ENCODE measurements at regions not wholly inside any gene's neighbourhood (a gene's known extent, or its start where the extent isn't known, plus 50 kb on each side); places are given as distances from the start of the nearest gene placed in this dataset.

DNA sequence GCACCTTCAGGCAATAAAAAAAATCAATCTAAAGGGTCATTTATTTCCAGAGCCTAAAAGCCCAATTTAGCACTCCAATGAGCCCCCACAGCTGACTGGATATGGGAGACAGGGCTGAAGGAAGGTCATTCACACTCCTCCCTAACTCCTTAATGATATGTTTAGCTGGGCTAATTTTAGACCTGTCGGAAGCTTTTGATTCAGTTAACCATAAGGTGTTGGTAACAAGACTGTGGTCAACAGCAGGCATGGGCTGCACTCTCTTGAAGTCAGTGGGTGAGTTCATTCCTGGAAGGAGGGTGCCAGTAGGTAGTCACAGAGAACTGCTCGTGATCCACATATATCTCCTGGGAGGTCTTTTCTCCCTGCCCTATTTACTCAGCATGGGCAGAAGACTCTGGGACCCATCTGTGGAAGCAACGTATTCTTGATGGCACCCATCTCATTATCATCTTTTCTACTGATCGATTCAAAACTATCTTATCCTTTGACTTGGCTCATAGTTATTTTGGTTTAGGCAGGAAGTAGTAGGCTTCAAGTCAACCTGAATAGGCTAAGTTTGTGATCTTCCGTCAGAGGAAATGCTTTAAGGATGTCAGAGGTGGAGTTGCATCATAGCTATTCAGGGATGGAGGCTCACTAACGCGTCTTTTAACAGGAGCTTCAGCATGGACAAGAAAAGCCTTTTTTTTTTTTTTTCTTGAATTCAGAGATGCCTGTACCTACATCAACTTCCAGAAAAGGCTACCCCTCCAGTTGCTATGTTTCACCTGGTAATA is 367.7 kb upstream of the SLC30A5 start:
- no peaks in the 10 kb centered on the region for H3K9me3 ChIP-seq (ENCODE audit: control insufficient read depth in 3 of 3, low read length in 3 of 3)
- H3K36me3 ChIP-seq (ENCODE audit: control insufficient read depth in 3 of 3, insufficient read depth in 3 of 3, low read length in 3 of 3) = no peaks in the 10 kb centered on the region
- peak overlapping the region in 1 of 3 donors; percentile 20 for H3K9ac ChIP-seq (ENCODE audit: low read depth in 1 of 3, low read length in 3 of 3)
- H3K4me3 ChIP-seq (ENCODE audit: low read length in 3 of 3) = no peak overlapping the region
- H3K4me1 ChIP-seq (ENCODE audit: control insufficient read depth in 3 of 3, insufficient read depth in 3 of 3, low read length in 3 of 3) = peaks cover 19 to 27% (median 23%) of the 10 kb centered on the region in 3 donors
- H3K27me3 ChIP-seq (ENCODE audit: control insufficient read depth in 3 of 3, insufficient read depth in 3 of 3, low read length in 3 of 3) = no peaks in the 10 kb centered on the region
- H3K27ac ChIP-seq (ENCODE audit: low read depth, low read length) = peak overlapping the region; percentile 79

DNA sequence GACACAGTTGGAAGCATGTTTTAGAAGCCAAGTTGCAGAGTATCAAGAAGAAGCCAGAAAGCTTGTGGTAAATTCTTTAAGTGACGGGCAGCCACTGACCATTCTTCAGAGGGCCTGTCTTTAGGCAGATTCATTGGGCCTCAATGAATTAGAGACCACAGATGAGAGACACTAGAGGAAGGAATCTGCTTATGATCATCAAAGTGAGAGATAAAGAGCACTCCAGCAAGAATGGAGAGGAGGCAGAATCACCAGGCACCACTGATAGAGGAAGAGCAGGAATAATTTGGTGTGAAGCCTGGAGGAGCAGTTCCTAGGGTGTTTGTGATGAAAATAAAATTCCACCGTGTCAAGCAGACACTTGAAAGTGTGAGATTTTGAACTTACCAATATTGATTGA is 365.9 kb upstream of the SLC30A5 start:
- Histone ChIP-seq H3K27ac (ENCODE audit: low read depth, low read length) (no peak overlapping the region), H3K9me3 (ENCODE audit: control insufficient read depth in 3 of 3, low read length in 3 of 3) (no peaks in the 10 kb centered on the region), H3K9ac (ENCODE audit: low read depth in 1 of 3, low read length in 3 of 3) (no peak overlapping the region), H3K4me3 (ENCODE audit: low read length in 3 of 3) (no peak overlapping the region), H3K27me3 (ENCODE audit: control insufficient read depth in 3 of 3, insufficient read depth in 3 of 3, low read length in 3 of 3) (no peaks in the 10 kb centered on the region), H3K36me3 (ENCODE audit: control insufficient read depth in 3 of 3, insufficient read depth in 3 of 3, low read length in 3 of 3) (no peaks in the 10 kb centered on the region), H3K4me1 (ENCODE audit: control insufficient read depth in 3 of 3, insufficient read depth in 3 of 3, low read length in 3 of 3) (peaks cover 23 to 36% (median 24%) of the 10 kb centered on the region in 3 donors)

DNA sequence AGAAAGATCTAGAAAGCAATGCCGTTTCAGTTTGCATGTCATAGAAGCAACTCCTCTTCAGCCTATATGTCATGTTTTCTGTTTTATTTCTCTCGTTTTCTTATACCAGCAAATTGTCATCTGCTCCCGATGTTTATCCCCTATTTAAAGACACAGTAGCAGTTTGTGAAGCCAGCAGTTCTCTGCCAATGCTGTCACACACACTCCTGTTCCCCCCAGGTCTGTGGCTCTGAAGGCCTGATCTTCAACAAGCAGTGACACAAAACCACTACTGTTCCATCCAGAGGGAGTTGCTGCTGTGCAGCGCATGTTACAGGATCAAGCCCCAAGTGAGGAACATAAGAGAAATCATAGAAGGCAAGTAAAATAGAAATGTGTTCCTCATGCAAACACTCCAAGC is 364.1 kb upstream of the SLC30A5 start:
- peak overlapping the region in 1 of 3 donors; percentile 34 for H3K9ac ChIP-seq (ENCODE audit: low read depth in 1 of 3, low read length in 3 of 3)
- no peak overlapping the region for H3K27ac ChIP-seq (ENCODE audit: low read depth, low read length)
- peaks cover 23 to 36% (median 24%) of the 10 kb centered on the region in 3 donors for H3K4me1 ChIP-seq (ENCODE audit: control insufficient read depth in 3 of 3, insufficient read depth in 3 of 3, low read length in 3 of 3)
- H3K27me3 ChIP-seq (ENCODE audit: control insufficient read depth in 3 of 3, insufficient read depth in 3 of 3, low read length in 3 of 3) = no peaks in the 10 kb centered on the region
- H3K9me3 ChIP-seq (ENCODE audit: control insufficient read depth in 3 of 3, low read length in 3 of 3) = no peaks in the 10 kb centered on the region
- H3K4me3 ChIP-seq (ENCODE audit: low read length in 3 of 3) = no peak overlapping the region
- H3K36me3 ChIP-seq (ENCODE audit: control insufficient read depth in 3 of 3, insufficient read depth in 3 of 3, low read length in 3 of 3) = no peaks in the 10 kb centered on the region

DNA sequence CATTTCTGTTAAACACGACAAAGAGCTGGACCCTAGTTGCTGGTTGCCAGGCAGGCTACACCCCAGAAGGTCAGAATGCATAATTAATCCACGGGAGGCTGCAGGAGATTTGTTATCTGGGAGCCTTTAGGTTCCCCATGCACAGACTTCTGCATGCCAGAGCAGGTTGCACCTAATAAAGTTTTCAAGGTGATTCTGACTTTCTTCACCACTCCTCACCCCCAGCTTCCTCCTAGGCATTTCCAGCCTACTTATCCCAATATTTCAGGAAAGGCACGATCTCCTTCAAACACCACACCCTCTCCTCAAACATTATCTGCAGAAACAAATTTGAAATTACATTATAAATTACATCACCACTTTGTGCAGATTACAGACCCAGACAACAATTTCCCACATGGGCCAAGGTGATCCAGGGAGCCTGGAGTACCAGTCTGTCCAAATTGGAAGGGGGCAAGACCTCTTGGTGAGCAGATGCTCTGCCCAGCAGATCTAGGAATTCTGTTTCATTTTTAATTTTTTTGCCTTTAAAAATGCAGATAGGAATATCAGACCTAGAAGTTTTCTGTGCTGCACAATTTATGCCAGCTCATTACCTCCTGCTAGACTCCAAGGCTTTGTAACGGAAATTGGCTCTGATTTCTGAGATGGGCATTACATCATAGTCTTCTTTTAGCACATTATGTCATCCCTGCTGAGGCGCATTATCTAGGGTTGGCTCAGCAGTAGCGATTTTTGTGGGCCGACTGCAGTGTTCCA is 363.4 kb upstream of the SLC30A5 start:
- Histone ChIP-seq H3K4me1 (ENCODE audit: control insufficient read depth in 3 of 3, insufficient read depth in 3 of 3, low read length in 3 of 3) (peaks cover 23 to 35% (median 24%) of the 10 kb centered on the region in 3 donors), H3K4me3 (ENCODE audit: low read length in 3 of 3) (peak overlapping the region in 1 of 3 donors; percentile 25), H3K27ac (ENCODE audit: low read depth, low read length) (peak overlapping the region; percentile 54), H3K36me3 (ENCODE audit: control insufficient read depth in 3 of 3, insufficient read depth in 3 of 3, low read length in 3 of 3) (no peaks in the 10 kb centered on the region), H3K27me3 (ENCODE audit: control insufficient read depth in 3 of 3, insufficient read depth in 3 of 3, low read length in 3 of 3) (no peaks in the 10 kb centered on the region), H3K9me3 (ENCODE audit: control insufficient read depth in 3 of 3, low read length in 3 of 3) (no peaks in the 10 kb centered on the region), H3K9ac (ENCODE audit: low read depth in 1 of 3, low read length in 3 of 3) (peak overlapping the region; percentile 14 to 74 (median 64))

DNA sequence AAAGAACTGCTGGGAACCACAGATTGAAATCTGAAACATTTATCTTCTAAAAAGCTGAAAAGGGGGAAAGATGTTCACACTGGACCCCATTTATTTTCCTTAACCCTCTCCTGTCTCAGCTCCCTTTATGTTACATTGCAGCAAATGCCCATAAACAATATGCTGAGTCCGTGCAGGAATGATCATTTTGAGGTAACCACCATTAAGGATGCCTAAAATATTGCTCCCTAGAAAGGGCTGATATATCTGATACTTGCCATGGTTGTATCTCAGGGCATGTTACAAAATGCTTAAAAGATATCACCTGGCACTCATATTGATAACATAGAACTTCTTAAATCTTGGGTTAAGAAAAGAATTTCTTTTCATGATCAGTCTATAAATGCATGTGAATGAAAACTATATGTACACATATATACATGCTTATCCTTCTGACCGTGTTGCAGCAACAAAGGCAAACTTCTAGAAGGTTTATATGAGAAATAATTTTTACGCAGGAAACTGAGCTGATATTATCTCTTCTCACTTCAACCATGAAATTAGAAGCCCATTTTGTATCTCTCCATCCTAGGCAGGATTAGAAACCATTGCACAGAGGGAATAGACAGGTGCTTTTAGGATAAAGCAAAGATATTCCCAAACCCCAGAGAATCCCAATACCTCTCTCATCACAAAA is 362.7 kb upstream of the SLC30A5 start:
- no peaks in the 10 kb centered on the region for H3K9me3 ChIP-seq (ENCODE audit: control insufficient read depth in 3 of 3, low read length in 3 of 3)
- peak overlapping the region in 1 of 3 donors; percentile 25 for H3K4me3 ChIP-seq (ENCODE audit: low read length in 3 of 3)
- H3K27me3 ChIP-seq (ENCODE audit: control insufficient read depth in 3 of 3, insufficient read depth in 3 of 3, low read length in 3 of 3) = no peaks in the 10 kb centered on the region
- peak overlapping the region; percentile 54 for H3K27ac ChIP-seq (ENCODE audit: low read depth, low read length)
- H3K4me1 ChIP-seq (ENCODE audit: control insufficient read depth in 3 of 3, insufficient read depth in 3 of 3, low read length in 3 of 3) = peaks cover 19 to 29% (median 20%) of the 10 kb centered on the region in 3 donors
- H3K9ac ChIP-seq (ENCODE audit: low read depth in 1 of 3, low read length in 3 of 3) = peak overlapping the region; percentile 14 to 74 (median 64)
- H3K36me3 ChIP-seq (ENCODE audit: control insufficient read depth in 3 of 3, insufficient read depth in 3 of 3, low read length in 3 of 3) = no peaks in the 10 kb centered on the region

- peaks cover 16 to 24% (median 16%) of the 10 kb centered on the region in 3 donors for H3K4me1 ChIP-seq (ENCODE audit: control insufficient read depth in 3 of 3, insufficient read depth in 3 of 3, low read length in 3 of 3)
- H3K9ac ChIP-seq (ENCODE audit: low read depth in 1 of 3, low read length in 3 of 3) = no peak overlapping the region
- no peak overlapping the region for H3K27ac ChIP-seq (ENCODE audit: low read depth, low read length)
- H3K36me3 ChIP-seq (ENCODE audit: control insufficient read depth in 3 of 3, insufficient read depth in 3 of 3, low read length in 3 of 3) = no peaks in the 10 kb centered on the region
- H3K4me3 ChIP-seq (ENCODE audit: low read length in 3 of 3) = no peak overlapping the region
- no peaks in the 10 kb centered on the region for H3K9me3 ChIP-seq (ENCODE audit: control insufficient read depth in 3 of 3, low read length in 3 of 3)
- H3K27me3 ChIP-seq (ENCODE audit: control insufficient read depth in 3 of 3, insufficient read depth in 3 of 3, low read length in 3 of 3) = no peaks in the 10 kb centered on the region
Observed at GRCh38 chr5:68732251-68732650, 361.6 kb upstream of the SLC30A5 start.

DNA sequence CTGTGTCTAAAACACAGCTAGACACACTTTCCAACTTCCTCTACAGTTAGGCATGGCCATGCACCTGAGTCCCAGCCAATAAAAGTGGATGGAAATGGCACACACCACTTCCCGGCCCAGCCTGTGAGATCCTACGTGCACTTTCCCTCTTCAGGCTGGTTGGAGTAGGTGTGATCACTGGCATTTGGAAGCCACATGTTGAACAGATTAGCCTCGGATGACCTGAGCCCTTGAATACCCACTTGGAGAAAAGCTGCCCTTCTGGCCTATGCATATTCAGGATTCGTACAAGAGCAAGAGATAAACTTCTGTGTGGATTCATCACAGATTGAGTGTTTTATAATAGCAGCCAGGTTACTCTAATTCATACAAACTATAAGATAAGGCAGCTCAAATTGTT is 359.0 kb upstream of the SLC30A5 start:
- H3K4me1 ChIP-seq (ENCODE audit: control insufficient read depth in 3 of 3, insufficient read depth in 3 of 3, low read length in 3 of 3) = peaks cover 15 to 21% (median 16%) of the 10 kb centered on the region in 3 donors
- H3K9ac ChIP-seq (ENCODE audit: low read depth in 1 of 3, low read length in 3 of 3) = no peak overlapping the region
- no peak overlapping the region for H3K27ac ChIP-seq (ENCODE audit: low read depth, low read length)
- no peaks in the 10 kb centered on the region for H3K36me3 ChIP-seq (ENCODE audit: control insufficient read depth in 3 of 3, insufficient read depth in 3 of 3, low read length in 3 of 3)
- H3K27me3 ChIP-seq (ENCODE audit: control insufficient read depth in 3 of 3, insufficient read depth in 3 of 3, low read length in 3 of 3) = no peaks in the 10 kb centered on the region
- H3K4me3 ChIP-seq (ENCODE audit: low read length in 3 of 3) = no peak overlapping the region
- no peaks in the 10 kb centered on the region for H3K9me3 ChIP-seq (ENCODE audit: control insufficient read depth in 3 of 3, low read length in 3 of 3)

DNA sequence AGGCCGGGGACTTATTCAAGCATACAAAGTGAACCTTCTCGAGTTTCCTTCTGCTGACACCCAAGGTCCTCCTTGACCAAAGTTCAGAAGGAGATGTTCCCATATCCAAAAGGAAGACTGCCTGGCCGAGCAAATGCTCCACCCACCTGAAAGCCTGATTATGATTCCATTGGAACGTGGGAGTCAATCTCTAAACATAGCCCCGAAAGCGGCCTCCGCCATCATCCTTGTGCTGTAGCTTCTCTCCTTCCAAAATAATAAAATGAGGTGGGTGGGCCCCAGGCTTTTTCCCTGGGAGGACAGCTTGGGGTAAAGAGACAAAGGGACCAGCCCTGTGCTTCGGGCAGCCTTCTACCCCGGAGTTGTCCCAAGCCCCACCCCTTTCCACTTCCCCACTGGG is 355.6 kb upstream of the SLC30A5 start:
- H3K27me3 ChIP-seq (ENCODE audit: control insufficient read depth in 3 of 3, insufficient read depth in 3 of 3, low read length in 3 of 3) = no peaks in the 10 kb centered on the region
- H3K4me3 ChIP-seq (ENCODE audit: low read length in 3 of 3) = no peak overlapping the region
- H3K4me1 ChIP-seq (ENCODE audit: control insufficient read depth in 3 of 3, insufficient read depth in 3 of 3, low read length in 3 of 3) = peaks cover 2 to 6% (median 3%) of the 10 kb centered on the region in 3 donors
- no peaks in the 10 kb centered on the region for H3K36me3 ChIP-seq (ENCODE audit: control insufficient read depth in 3 of 3, insufficient read depth in 3 of 3, low read length in 3 of 3)
- H3K9me3 ChIP-seq (ENCODE audit: control insufficient read depth in 3 of 3, low read length in 3 of 3) = no peaks in the 10 kb centered on the region
- H3K27ac ChIP-seq (ENCODE audit: low read depth, low read length) = no peak overlapping the region
- H3K9ac ChIP-seq (ENCODE audit: low read depth in 1 of 3, low read length in 3 of 3) = no peak overlapping the region

DNA sequence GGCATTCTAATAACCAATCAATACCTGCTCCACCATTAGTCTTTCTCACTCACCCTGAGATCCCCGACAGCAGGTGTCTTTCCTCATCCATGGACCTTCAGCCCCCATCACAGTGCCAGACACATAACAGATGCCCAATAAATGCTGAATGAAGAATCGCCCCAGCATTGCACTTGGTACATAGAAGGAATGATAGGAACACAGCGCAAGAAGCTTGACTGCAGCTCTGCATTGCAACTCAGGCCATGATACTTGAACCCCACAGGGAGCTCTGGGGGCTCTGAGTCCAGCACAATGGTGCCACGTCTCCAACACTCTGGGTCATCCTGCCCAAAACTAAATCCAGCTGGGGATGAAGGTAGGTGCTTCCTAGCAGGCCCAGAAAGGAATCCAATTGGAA is 355.0 kb upstream of the SLC30A5 start:
- H3K36me3 ChIP-seq (ENCODE audit: control insufficient read depth in 3 of 3, insufficient read depth in 3 of 3, low read length in 3 of 3) = no peaks in the 10 kb centered on the region
- peaks cover 2 to 6% (median 3%) of the 10 kb centered on the region in 3 donors for H3K4me1 ChIP-seq (ENCODE audit: control insufficient read depth in 3 of 3, insufficient read depth in 3 of 3, low read length in 3 of 3)
- H3K9me3 ChIP-seq (ENCODE audit: control insufficient read depth in 3 of 3, low read length in 3 of 3) = no peaks in the 10 kb centered on the region
- H3K4me3 ChIP-seq (ENCODE audit: low read length in 3 of 3) = no peak overlapping the region
- no peak overlapping the region for H3K9ac ChIP-seq (ENCODE audit: low read depth in 1 of 3, low read length in 3 of 3)
- no peaks in the 10 kb centered on the region for H3K27me3 ChIP-seq (ENCODE audit: control insufficient read depth in 3 of 3, insufficient read depth in 3 of 3, low read length in 3 of 3)
- H3K27ac ChIP-seq (ENCODE audit: low read depth, low read length) = no peak overlapping the region

Data from skeletal muscle tissue (tissue), 3 donors.